Esophagus muscularis mucosa (tissue), 4 donors: ENCODE measurements at regions not wholly inside any gene's neighbourhood (a gene's known extent, or its start where the extent isn't known, plus 50 kb on each side); places are given as distances from the start of the nearest gene placed in this dataset.

ENCODE experiments used
- DNase-seq: peaks from one replicate; pipeline ENCODE4 v3.0.0-alpha.2; 2017; ENCODE audit errors: extremely low spot score
- H3K27ac ChIP-seq, 4 donors: fragments of 200-600 bp; sonication (generic); replicated peaks in 1 of 4; 1 replicate in 3 of 4; 2 replicates in 1 of 4; pipeline ENCODE4 v1.5.1; 2016 to 2019; ENCODE audit warnings: mild to moderate bottlenecking in 1 of 4
- H3K27me3 ChIP-seq, 4 donors: fragments of 200-600 bp; sonication (generic); one replicate each; pipeline versions ENCODE4 v1.5.1 to v1.6.0; 2016 to 2019
- H3K36me3 ChIP-seq, 4 donors: fragments of 200-600 bp; sonication (generic); one replicate each; pipeline ENCODE4 v1.5.1; 2016 to 2019
- H3K4me1 ChIP-seq, 4 donors: fragments of 200-600 bp; sonication (generic); one replicate each; pipeline ENCODE4 v1.5.1; 2016 to 2019
- H3K4me3 ChIP-seq, 4 donors: fragments of 200-600 bp; sonication (generic); 1 replicate in 2 of 4; 2 replicates in 2 of 4; pipeline ENCODE4 v1.5.1; 2016 to 2019; ENCODE audit warnings: mild to moderate bottlenecking in 4 of 4, moderate library complexity in 1 of 4
- H3K9me3 ChIP-seq, 4 donors: fragments of 200-600 bp; sonication (generic); 1 replicate in 3 of 4; 2 replicates in 1 of 4; pipeline ENCODE4 v1.5.1; 2016 to 2019
- CTCF ChIP-seq, 3 experiments: fragments of 200-600 bp in 2 of 3; fragments of 450-650 bp in 1 of 3; sonication (generic) in 2 of 3; IDR thresholded peaks; one replicate each; pipeline ENCODE4 v1.5.1; 2017 to 2019; ENCODE audit warnings: antibody characterized with exemption in 3 of 3, mild to moderate bottlenecking in 2 of 3, moderate library complexity in 1 of 3
- EP300 ChIP-seq: sonication (generic); formaldehyde crosslinking; IDR thresholded peaks from one replicate; pipeline ENCODE4 v1.6.1; 2017; ENCODE audit warnings: antibody characterized with exemption
- POLR2A ChIP-seq: fragments of 450-650 bp; IDR thresholded peaks from one replicate; pipeline ENCODE4 v1.6.1; 2017; ENCODE audit warnings: antibody characterized with exemption, moderate library complexity, mild to moderate bottlenecking, low read depth
- POLR2AphosphoS5 ChIP-seq, 2 donors: sonication (generic); formaldehyde crosslinking; IDR thresholded peaks; one replicate each; pipeline ENCODE4 v1.6.1; 2017; ENCODE audit warnings: antibody characterized with exemption in 2 of 2
- WGBS: methylation state at CpG from one replicate; pipeline ENCODE4 v1.1.5; 2018; 5-methylcytosine and 5-hydroxymethylcytosine counted together
- intact Hi-C: fragments of 100-400 bp; cut with DNase I; formaldehyde crosslinking; loops from one replicate; pipeline ENCODE4 v1.15.1; 2023

GRCh38 chr18:39186008-39186407 lies 1620.4 kb upstream of the CELF4 start:
- Histone ChIP-seq H3K4me3 (no peak overlapping the region), H3K4me1 (no peaks in the 10 kb centered on the region), H3K27me3 (no peaks in the 10 kb centered on the region), H3K36me3 (no peaks in the 10 kb centered on the region), H3K27ac (no peak overlapping the region), H3K9me3 (no peaks in the 10 kb centered on the region)
- DNase-seq: no peak
- 93% methylated on average over 2 of the region's 2 CpGs for WGBS
- TF ChIP-seq POLR2A (no peak), POLR2AphosphoS5 (IDR thresholded peaks at IDR 0.05) (no peak), CTCF (IDR thresholded peaks at IDR 0.05) (no peak), EP300 (no peak)
- intact Hi-C loops: no loop called here

GRCh38 chr18:39184176-39184575 lies 1618.6 kb upstream of the CELF4 start:
- no peak overlapping the region for H3K4me3 ChIP-seq
- H3K9me3 ChIP-seq: no peaks in the 10 kb centered on the region
- no peaks in the 10 kb centered on the region for H3K36me3 ChIP-seq
- H3K4me1 ChIP-seq: no peaks in the 10 kb centered on the region
- WGBS: 94% methylated on average over 5 of the region's 5 CpGs
- intact Hi-C loops: no loop called here
- no peak for DNase-seq
- H3K27me3 ChIP-seq: no peaks in the 10 kb centered on the region
- no peak overlapping the region for H3K27ac ChIP-seq
- TF ChIP-seq POLR2A (no peak), CTCF (IDR thresholded peaks at IDR 0.05) (no peak), EP300 (no peak), POLR2AphosphoS5 (IDR thresholded peaks at IDR 0.05) (no peak)

GRCh38 chr18:39178166-39178565 lies 1612.6 kb upstream of the CELF4 start:
- Histone ChIP-seq H3K27ac (no peak overlapping the region), H3K9me3 (no peaks in the 10 kb centered on the region), H3K4me1 (no peaks in the 10 kb centered on the region), H3K4me3 (no peak overlapping the region), H3K27me3 (no peaks in the 10 kb centered on the region), H3K36me3 (no peaks in the 10 kb centered on the region)
- no peak for TF ChIP-seq EP300
- no peak for TF ChIP-seq POLR2A
- TF ChIP-seq CTCF (IDR thresholded peaks at IDR 0.05): no peak
- no peak for TF ChIP-seq POLR2AphosphoS5 (IDR thresholded peaks at IDR 0.05)
- intact Hi-C loops: no loop called here
- no peak for DNase-seq
- WGBS: 94% methylated on average over 2 of the region's 2 CpGs

- 87% methylated on average over 4 of the region's 4 CpGs for WGBS
- Histone ChIP-seq H3K27me3 (no peaks in the 10 kb centered on the region), H3K4me1 (no peaks in the 10 kb centered on the region), H3K27ac (no peak overlapping the region), H3K36me3 (no peaks in the 10 kb centered on the region), H3K4me3 (no peak overlapping the region), H3K9me3 (no peaks in the 10 kb centered on the region)
- intact Hi-C loops: no loop called here
- TF ChIP-seq CTCF (IDR thresholded peaks at IDR 0.05): no peak
- no peak for TF ChIP-seq POLR2AphosphoS5 (IDR thresholded peaks at IDR 0.05)
- no peak for TF ChIP-seq POLR2A
- no peak for TF ChIP-seq EP300
- no peak for DNase-seq
These were observed 1607.3 kb upstream of the CELF4 start for GRCh38 chr18:39172695-39173421.

- no peaks in the 10 kb centered on the region for H3K4me1 ChIP-seq
- no peak overlapping the region for H3K27ac ChIP-seq
- H3K27me3 ChIP-seq: no peaks in the 10 kb centered on the region
- H3K9me3 ChIP-seq: no peaks in the 10 kb centered on the region
- 100% methylated on average over 1 of the region's 1 CpG for WGBS
- no peak for TF ChIP-seq POLR2AphosphoS5 (IDR thresholded peaks at IDR 0.05)
- no peak for TF ChIP-seq POLR2A
- no peak for TF ChIP-seq CTCF (IDR thresholded peaks at IDR 0.05)
- no peak for TF ChIP-seq EP300
- H3K36me3 ChIP-seq: no peaks in the 10 kb centered on the region
- DNase-seq: no peak
- no peak overlapping the region for H3K4me3 ChIP-seq
- intact Hi-C loops: no loop called here
These were observed 1603.1 kb upstream of the CELF4 start for GRCh38 chr18:39168723-39169122.
